ENCODE measurements at regions not wholly inside any gene's neighbourhood (a gene's known extent, or its start where the extent isn't known, plus 50 kb on each side); places are given as distances from the start of the nearest gene placed in this dataset.
"Not testable (repeated sequence)": the region's sequence is repeated elsewhere in the genome, so short reads cannot be mapped to it uniquely, and the experiment has no call there.

GRCh38 chr1:100814938-100815337 is 79.7 kb downstream of the EXTL2 start:
- not testable (repeated sequence) for TF ChIP-seq EZH2 (IDR thresholded peaks at IDR 0.05; ENCODE audit: borderline replicate concordance, insufficient read depth, low read depth, low read length, poor library complexity, severe bottlenecking); CTCF (IDR thresholded peaks at IDR 0.05)
